Neural cell (in vitro differentiated cells): ENCODE measurements at regions not wholly inside any gene's neighbourhood (a gene's known extent, or its start where the extent isn't known, plus 50 kb on each side); places are given as distances from the start of the nearest gene placed in this dataset.

Experiments used
- POLR2AphosphoS5 ChIP-seq: IDR thresholded peaks from 2 replicates; pipeline ENCODE4 v1.6.1; 2012
- TF ChIP-seq, protein P1 (sequence below): fragments of 450-650 bp; IDR thresholded peaks from 2 replicates; pipeline ENCODE4 v1.5.1; 2014; ENCODE audit warnings: antibody characterized with exemption, mild to moderate bottlenecking, moderate library complexity; ENCODE audit not compliant: poor library complexity, severe bottlenecking
- TF ChIP-seq, protein P2 (sequence below): IDR thresholded peaks from 2 replicates; pipeline ENCODE4 v1.6.1; 2012; ENCODE audit warnings: borderline replicate concordance

DNA sequence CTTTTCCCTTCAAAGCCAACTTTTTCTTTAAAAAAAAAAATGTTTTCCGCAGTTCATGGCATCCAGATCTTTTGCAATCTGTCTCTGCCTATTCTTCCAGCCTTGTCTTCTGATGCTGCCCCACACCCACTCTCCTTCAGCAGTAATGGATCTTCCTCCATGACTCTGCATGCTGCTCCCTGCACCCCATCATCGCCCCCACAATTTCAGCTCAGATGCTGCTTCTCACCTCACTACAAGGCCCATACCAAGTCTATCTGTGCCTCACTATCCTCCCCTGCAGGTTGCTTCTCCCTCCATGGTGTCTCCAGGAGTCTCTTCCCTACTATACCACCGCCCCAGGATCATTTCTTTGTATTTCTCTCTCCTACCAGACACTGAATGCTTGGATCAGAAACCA, 260.6 kb downstream of the ANAPC1 start:
- TF ChIP-seq, protein P1, sequence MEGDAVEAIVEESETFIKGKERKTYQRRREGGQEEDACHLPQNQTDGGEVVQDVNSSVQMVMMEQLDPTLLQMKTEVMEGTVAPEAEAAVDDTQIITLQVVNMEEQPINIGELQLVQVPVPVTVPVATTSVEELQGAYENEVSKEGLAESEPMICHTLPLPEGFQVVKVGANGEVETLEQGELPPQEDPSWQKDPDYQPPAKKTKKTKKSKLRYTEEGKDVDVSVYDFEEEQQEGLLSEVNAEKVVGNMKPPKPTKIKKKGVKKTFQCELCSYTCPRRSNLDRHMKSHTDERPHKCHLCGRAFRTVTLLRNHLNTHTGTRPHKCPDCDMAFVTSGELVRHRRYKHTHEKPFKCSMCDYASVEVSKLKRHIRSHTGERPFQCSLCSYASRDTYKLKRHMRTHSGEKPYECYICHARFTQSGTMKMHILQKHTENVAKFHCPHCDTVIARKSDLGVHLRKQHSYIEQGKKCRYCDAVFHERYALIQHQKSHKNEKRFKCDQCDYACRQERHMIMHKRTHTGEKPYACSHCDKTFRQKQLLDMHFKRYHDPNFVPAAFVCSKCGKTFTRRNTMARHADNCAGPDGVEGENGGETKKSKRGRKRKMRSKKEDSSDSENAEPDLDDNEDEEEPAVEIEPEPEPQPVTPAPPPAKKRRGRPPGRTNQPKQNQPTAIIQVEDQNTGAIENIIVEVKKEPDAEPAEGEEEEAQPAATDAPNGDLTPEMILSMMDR, result no peak
- TF ChIP-seq, protein P2, sequence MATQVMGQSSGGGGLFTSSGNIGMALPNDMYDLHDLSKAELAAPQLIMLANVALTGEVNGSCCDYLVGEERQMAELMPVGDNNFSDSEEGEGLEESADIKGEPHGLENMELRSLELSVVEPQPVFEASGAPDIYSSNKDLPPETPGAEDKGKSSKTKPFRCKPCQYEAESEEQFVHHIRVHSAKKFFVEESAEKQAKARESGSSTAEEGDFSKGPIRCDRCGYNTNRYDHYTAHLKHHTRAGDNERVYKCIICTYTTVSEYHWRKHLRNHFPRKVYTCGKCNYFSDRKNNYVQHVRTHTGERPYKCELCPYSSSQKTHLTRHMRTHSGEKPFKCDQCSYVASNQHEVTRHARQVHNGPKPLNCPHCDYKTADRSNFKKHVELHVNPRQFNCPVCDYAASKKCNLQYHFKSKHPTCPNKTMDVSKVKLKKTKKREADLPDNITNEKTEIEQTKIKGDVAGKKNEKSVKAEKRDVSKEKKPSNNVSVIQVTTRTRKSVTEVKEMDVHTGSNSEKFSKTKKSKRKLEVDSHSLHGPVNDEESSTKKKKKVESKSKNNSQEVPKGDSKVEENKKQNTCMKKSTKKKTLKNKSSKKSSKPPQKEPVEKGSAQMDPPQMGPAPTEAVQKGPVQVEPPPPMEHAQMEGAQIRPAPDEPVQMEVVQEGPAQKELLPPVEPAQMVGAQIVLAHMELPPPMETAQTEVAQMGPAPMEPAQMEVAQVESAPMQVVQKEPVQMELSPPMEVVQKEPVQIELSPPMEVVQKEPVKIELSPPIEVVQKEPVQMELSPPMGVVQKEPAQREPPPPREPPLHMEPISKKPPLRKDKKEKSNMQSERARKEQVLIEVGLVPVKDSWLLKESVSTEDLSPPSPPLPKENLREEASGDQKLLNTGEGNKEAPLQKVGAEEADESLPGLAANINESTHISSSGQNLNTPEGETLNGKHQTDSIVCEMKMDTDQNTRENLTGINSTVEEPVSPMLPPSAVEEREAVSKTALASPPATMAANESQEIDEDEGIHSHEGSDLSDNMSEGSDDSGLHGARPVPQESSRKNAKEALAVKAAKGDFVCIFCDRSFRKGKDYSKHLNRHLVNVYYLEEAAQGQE, result no peak
- TF ChIP-seq POLR2AphosphoS5, result no peak
